Loucy (cell line): ENCODE measurements at regions not wholly inside any gene's neighbourhood (a gene's known extent, or its start where the extent isn't known, plus 50 kb on each side); places are given as distances from the start of the nearest gene placed in this dataset.

ENCODE experiments used
- H2AFZ ChIP-seq: fragments of 200-600 bp; sonication (generic); 2 replicates; pipeline ENCODE4 v1.6.0; 2016; ENCODE audit warnings: antibody characterized with exemption, mild to moderate bottlenecking, low read length, moderate library complexity
- H3F3A ChIP-seq: fragments of 200-600 bp; 2 replicates; pipeline ENCODE4 v1.6.0; 2016; ENCODE audit warnings: antibody characterized with exemption, low read depth, mild to moderate bottlenecking
- H3K27me3 ChIP-seq: fragments of 200-600 bp; sonication (generic); 2 replicates; pipeline ENCODE4 v1.6.1; 2014; ENCODE audit warnings: low read length, mild to moderate bottlenecking; ENCODE audit not compliant: insufficient read depth, poor library complexity, severe bottlenecking
- H3K36me3 ChIP-seq: fragments of 200-600 bp; sonication (generic); 2 replicates; pipeline ENCODE4 v1.6.1; 2016; ENCODE audit warnings: low read length; ENCODE audit not compliant: insufficient read depth
- H3K4me1 ChIP-seq: fragments of 200-600 bp; sonication (generic); 2 replicates; pipeline ENCODE4 v1.5.1; 2014; ENCODE audit warnings: low read length, mild to moderate bottlenecking; ENCODE audit not compliant: insufficient read depth, poor library complexity, severe bottlenecking
- H3K4me2 ChIP-seq: fragments of 200-600 bp; sonication (generic); 2 replicates; pipeline ENCODE4 v1.6.0; 2014; ENCODE audit warnings: antibody characterized with exemption, low read length, low read depth, mild to moderate bottlenecking; ENCODE audit not compliant: poor library complexity, severe bottlenecking
- H3K4me3 ChIP-seq: fragments of 200-600 bp; sonication (generic); 2 replicates; pipeline ENCODE4 v1.5.1; 2014; ENCODE audit warnings: low read length, mild to moderate bottlenecking, mixed read lengths; ENCODE audit not compliant: poor library complexity, severe bottlenecking
- H3K79me2 ChIP-seq: fragments of 200-600 bp; sonication (generic); 2 replicates; pipeline ENCODE4 v1.6.1; 2014; ENCODE audit warnings: low read length; ENCODE audit not compliant: insufficient read depth
- H3K9ac ChIP-seq: fragments of 200-600 bp; sonication (generic); 2 replicates; pipeline ENCODE4 v1.6.0; 2014; ENCODE audit warnings: mild to moderate bottlenecking, low read depth, low read length, moderate library complexity; ENCODE audit not compliant: poor library complexity, severe bottlenecking
- H3K9me2 ChIP-seq: fragments of 200-600 bp; sonication (generic); replicated peaks from 2 replicates; pipeline ENCODE4 v1.6.1; 2016; ENCODE audit warnings: low read depth, low read length, mixed read lengths
- H3K9me3 ChIP-seq: fragments of 200-600 bp; sonication (generic); 2 replicates; pipeline ENCODE4 v1.6.1; 2014; ENCODE audit warnings: mild to moderate bottlenecking, antibody characterized with exemption, low read length, low read depth; ENCODE audit not compliant: insufficient read depth
- H4K20me1 ChIP-seq: fragments of 200-600 bp; sonication (generic); 2 replicates; pipeline ENCODE4 v1.6.0; 2014; ENCODE audit warnings: antibody characterized with exemption, low read length, mild to moderate bottlenecking; ENCODE audit not compliant: insufficient read depth, poor library complexity, severe bottlenecking
- CTCF ChIP-seq: fragments of 200-600 bp; sonication (generic); conservative IDR thresholded peaks from 2 replicates; pipeline ENCODE4 v1.5.1; 2014; ENCODE audit warnings: mild to moderate bottlenecking, antibody characterized with exemption, low read length
- EZH2phosphoT487 ChIP-seq: fragments of 200-600 bp; IDR thresholded peaks from 2 replicates; pipeline ENCODE4 v1.6.1; 2018; ENCODE audit warnings: antibody characterized with exemption, mild to moderate bottlenecking, moderate library complexity, borderline replicate concordance

GRCh38 chr10:8254350-8254749, 199.9 kb downstream of the GATA3 start:
- Histone ChIP-seq H3K4me2 (no peak overlapping the region), H2AFZ (no peak overlapping the region), H3K9me3 (no peaks in the 10 kb centered on the region), H3K79me2 (no peaks in the 10 kb centered on the region), H4K20me1 (no peaks in the 10 kb centered on the region), H3K4me3 (no peak overlapping the region), H3F3A (no peaks in the 10 kb centered on the region), H3K36me3 (no peaks in the 10 kb centered on the region), H3K9ac (no peak overlapping the region), H3K27me3 (no peaks in the 10 kb centered on the region), H3K4me1 (peaks cover 16% of the 10 kb centered on the region), H3K9me2 (no peaks in the 10 kb centered on the region)
- TF ChIP-seq CTCF (no peak), EZH2phosphoT487 (no peak)

GRCh38 chr10:8255301-8255700, 200.8 kb downstream of the GATA3 start:
- peaks cover 16% of the 10 kb centered on the region for H3K4me1 ChIP-seq
- no peaks in the 10 kb centered on the region for H3K9me2 ChIP-seq
- no peak overlapping the region for H2AFZ ChIP-seq
- no peak overlapping the region for H3K9ac ChIP-seq
- H3K4me3 ChIP-seq = no peak overlapping the region
- no peak overlapping the region for H3K4me2 ChIP-seq
- H3K36me3 ChIP-seq = no peaks in the 10 kb centered on the region
- H4K20me1 ChIP-seq = no peaks in the 10 kb centered on the region
- no peaks in the 10 kb centered on the region for H3K9me3 ChIP-seq
- H3K79me2 ChIP-seq = no peaks in the 10 kb centered on the region
- no peaks in the 10 kb centered on the region for H3F3A ChIP-seq
- TF ChIP-seq EZH2phosphoT487 = no peak
- TF ChIP-seq CTCF = no peak
- no peaks in the 10 kb centered on the region for H3K27me3 ChIP-seq

- TF ChIP-seq EZH2phosphoT487 (no peak), CTCF (no peak)
- no peak overlapping the region for H2AFZ ChIP-seq
- no peaks in the 10 kb centered on the region for H3K9me2 ChIP-seq
- no peaks in the 10 kb centered on the region for H3F3A ChIP-seq
- H3K79me2 ChIP-seq = no peaks in the 10 kb centered on the region
- H3K27me3 ChIP-seq = no peaks in the 10 kb centered on the region
- no peaks in the 10 kb centered on the region for H3K9me3 ChIP-seq
- H3K36me3 ChIP-seq = no peaks in the 10 kb centered on the region
- peaks cover 16% of the 10 kb centered on the region for H3K4me1 ChIP-seq
- H3K4me3 ChIP-seq = no peak overlapping the region
- H3K9ac ChIP-seq = no peak overlapping the region
- no peak overlapping the region for H3K4me2 ChIP-seq
- H4K20me1 ChIP-seq = no peaks in the 10 kb centered on the region
These were observed 206.2 kb downstream of the GATA3 start for GRCh38 chr10:8260645-8261044.
